BE2C (cell line): ENCODE measurements at regions not wholly inside any gene's neighbourhood (a gene's known extent, or its start where the extent isn't known, plus 50 kb on each side); places are given as distances from the start of the nearest gene placed in this dataset.
"Not testable (repeated sequence)": the region's sequence is repeated elsewhere in the genome, so short reads cannot be mapped to it uniquely, and the experiment has no call there.

ENCODE experiments used
- DNase-seq: peaks from one replicate; pipeline ENCODE4 v3.0.0-alpha.2; 2020
- H3K27me3 ChIP-seq: fragments of 250-450 bp; sonication (Bioruptor Pico); 2 replicates; pipeline ENCODE4 v1.5.1; 2020; ENCODE audit warnings: mild to moderate bottlenecking
- H3K36me3 ChIP-seq: fragments of 250-450 bp; sonication (Bioruptor Pico); 2 replicates; pipeline ENCODE4 v1.5.1; 2020; ENCODE audit warnings: mild to moderate bottlenecking
- H3K4me1 ChIP-seq: fragments of 250-450 bp; sonication (Bioruptor Pico); 2 replicates; pipeline ENCODE4 v1.5.1; 2020
- H3K4me3 ChIP-seq: 2 replicates; pipeline ENCODE4 v1.5.1; 2011; ENCODE audit warnings: low read depth, low read length
- H3K9me3 ChIP-seq: fragments of 250-450 bp; sonication (Bioruptor Pico); 2 replicates; pipeline ENCODE4 v1.5.1; 2020
- CTCF ChIP-seq: IDR thresholded peaks from 2 replicates; pipeline ENCODE4 v1.5.1; 2012; ENCODE audit warnings: mild to moderate bottlenecking, low read depth, low read length

- Histone ChIP-seq H3K4me1 (no peaks in the 10 kb centered on the region), H3K9me3 (0 out of 2 replicates have a peak, but pooled peaks cover 3% of the 10 kb centered on the region), H3K4me3 (no peak overlapping the region), H3K36me3 (no peaks in the 10 kb centered on the region), H3K27me3 (no peaks in the 10 kb centered on the region)
- no peak for DNase-seq
- TF ChIP-seq CTCF = no peak
Observed at GRCh38 chr3:191566469-191566868, 105.5 kb downstream of the PYDC2 start.

- H3K4me1 ChIP-seq = no peaks in the 10 kb centered on the region
- H3K4me3 ChIP-seq = no peak overlapping the region
- no peaks in the 10 kb centered on the region for H3K27me3 ChIP-seq
- H3K36me3 ChIP-seq = no peaks in the 10 kb centered on the region
- no peak for DNase-seq
- no peak for TF ChIP-seq CTCF
- H3K9me3 ChIP-seq = 0 out of 2 replicates have a peak, but pooled peaks cover 3% of the 10 kb centered on the region
Observed at GRCh38 chr3:191568206-191568605, 107.2 kb downstream of the PYDC2 start.

GRCh38 chr3:191592105-191592504, 131.1 kb downstream of the PYDC2 start:
- Histone ChIP-seq H3K27me3 (no peaks in the 10 kb centered on the region), H3K36me3 (no peaks in the 10 kb centered on the region), H3K4me3 (no peak overlapping the region), H3K9me3 (no peaks in the 10 kb centered on the region), H3K4me1 (peaks cover 3% of the 10 kb centered on the region; the same call in 1 of the 2 replicates)
- no peak for TF ChIP-seq CTCF
- no peak for DNase-seq

- DNase-seq = no peak
- TF ChIP-seq CTCF = no peak
- no peaks in the 10 kb centered on the region for H3K27me3 ChIP-seq
- H3K4me1 ChIP-seq = peaks cover 3% of the 10 kb centered on the region; the same call in 1 of the 2 replicates
- H3K9me3 ChIP-seq = no peaks in the 10 kb centered on the region
- no peaks in the 10 kb centered on the region for H3K36me3 ChIP-seq
- H3K4me3 ChIP-seq = no peak overlapping the region
Observed at GRCh38 chr3:191593486-191593885, 132.5 kb downstream of the PYDC2 start.

- H3K27me3 ChIP-seq, H3K4me1 ChIP-seq, H3K9me3 ChIP-seq, DNase-seq, H3K36me3 ChIP-seq, H3K4me3 ChIP-seq: not testable (repeated sequence)
Observed at GRCh38 chr3:191615511-191615910, 154.5 kb downstream of the PYDC2 start.

GRCh38 chr3:191624299-191624698, 163.3 kb downstream of the PYDC2 start:
- Histone ChIP-seq H3K4me3 (no peak overlapping the region), H3K36me3 (no peaks in the 10 kb centered on the region), H3K9me3 (no peaks in the 10 kb centered on the region), H3K27me3 (no peaks in the 10 kb centered on the region; the same call in 1 of the 2 replicates), H3K4me1 (no peaks in the 10 kb centered on the region)
- TF ChIP-seq CTCF = no peak
- DNase-seq = no peak

GRCh38 chr3:191627064-191627463, 166.1 kb downstream of the PYDC2 start:
- Histone ChIP-seq H3K4me3 (no peak overlapping the region), H3K4me1 (no peaks in the 10 kb centered on the region), H3K27me3 (no peaks in the 10 kb centered on the region; the same call in 1 of the 2 replicates), H3K36me3 (no peaks in the 10 kb centered on the region), H3K9me3 (no peaks in the 10 kb centered on the region)
- no peak for DNase-seq
- no peak for TF ChIP-seq CTCF
